Glutamatergic neuron (in vitro differentiated cells): ENCODE measurements at regions not wholly inside any gene's neighbourhood (a gene's known extent, or its start where the extent isn't known, plus 50 kb on each side); places are given as distances from the start of the nearest gene placed in this dataset.

Experiments
- DNase-seq: peaks from one replicate; pipeline ENCODE4 v3.0.0; 2022
- H3K27ac Mint-ChIP-seq: one replicate; pipeline ENCODE4 v1.8.0; 2020; ENCODE audit warnings: mild to moderate bottlenecking, mixed read lengths, inconsistent platforms; ENCODE audit not compliant: unreplicated experiment
- H3K27me3 Mint-ChIP-seq: one replicate; pipeline ENCODE4 v1.8.0; 2020; ENCODE audit warnings: mild to moderate bottlenecking, moderate library complexity, mixed read lengths, inconsistent platforms; ENCODE audit not compliant: unreplicated experiment
- H3K36me3 Mint-ChIP-seq: one replicate; pipeline ENCODE4 v1.8.0; 2020; ENCODE audit warnings: mild to moderate bottlenecking, mixed read lengths, inconsistent platforms; ENCODE audit not compliant: unreplicated experiment
- H3K4me1 Mint-ChIP-seq: one replicate; pipeline ENCODE4 v1.8.0; 2020; ENCODE audit warnings: mild to moderate bottlenecking, low read depth, mixed read lengths, inconsistent platforms; ENCODE audit not compliant: unreplicated experiment
- H3K4me3 Mint-ChIP-seq: one replicate; pipeline ENCODE4 v1.8.0; 2020; ENCODE audit warnings: mild to moderate bottlenecking, mixed read lengths, inconsistent platforms; ENCODE audit not compliant: unreplicated experiment
- H3K9me3 Mint-ChIP-seq: one replicate; pipeline ENCODE4 v1.8.0; 2020; ENCODE audit warnings: mild to moderate bottlenecking, moderate library complexity, mixed read lengths, inconsistent platforms; ENCODE audit not compliant: unreplicated experiment
- CTCF ChIP-seq: fragments of 200-600 bp; sonication (generic); IDR thresholded peaks from one replicate; pipeline ENCODE4 v1.5.0; 2021; ENCODE audit not compliant: partially characterized antibody, unreplicated experiment

- Mint-ChIP-seq H3K27ac (peak overlapping the region; percentile 90), H3K4me1 (peaks cover 41% of the 10 kb centered on the region), H3K27me3 (peaks cover 3% of the 10 kb centered on the region), H3K36me3 (peaks cover 5% of the 10 kb centered on the region), H3K9me3 (peaks cover 1% of the 10 kb centered on the region), H3K4me3 (peak overlapping the region; percentile 12)
- TF ChIP-seq CTCF, result no peak
- DNase-seq, result no peak
Measured at GRCh38 chr1:115908565-115909274, 67.6 kb upstream of the SLC22A15 start.

GRCh38 chr1:115910231-115910630, 66.1 kb upstream of the SLC22A15 start:
- H3K9me3 Mint-ChIP-seq, result peaks cover 1% of the 10 kb centered on the region
- H3K27me3 Mint-ChIP-seq, result peaks cover 3% of the 10 kb centered on the region

GRCh38 chr1:115911294-115911693, 65.0 kb upstream of the SLC22A15 start:
- Mint-ChIP-seq H3K4me3 (peak overlapping the region; percentile 5), H3K9me3 (no peaks in the 10 kb centered on the region), H3K27me3 (peaks cover 3% of the 10 kb centered on the region), H3K36me3 (peaks cover 3% of the 10 kb centered on the region), H3K4me1 (peaks cover 41% of the 10 kb centered on the region), H3K27ac (peak overlapping the region; percentile 26)
- no peak for TF ChIP-seq CTCF
- no peak for DNase-seq

More at GRCh38 chr1:115910231-115910630, 66.1 kb upstream of the SLC22A15 start:
- Mint-ChIP-seq H3K4me3 (peak overlapping the region; percentile 34), H3K4me1 (peaks cover 41% of the 10 kb centered on the region), H3K36me3 (peaks cover 8% of the 10 kb centered on the region), H3K27ac (no peak overlapping the region)
- TF ChIP-seq CTCF, result no peak
- no peak for DNase-seq

- peaks cover 3% of the 10 kb centered on the region for H3K27me3 Mint-ChIP-seq
- no peak for DNase-seq
- no peak for TF ChIP-seq CTCF
- peaks cover 3% of the 10 kb centered on the region for H3K36me3 Mint-ChIP-seq
- no peak overlapping the region for H3K4me3 Mint-ChIP-seq
- H3K27ac Mint-ChIP-seq, result no peak overlapping the region
- peaks cover 41% of the 10 kb centered on the region for H3K4me1 Mint-ChIP-seq
- no peaks in the 10 kb centered on the region for H3K9me3 Mint-ChIP-seq
Measured at GRCh38 chr1:115912116-115912515, 64.2 kb upstream of the SLC22A15 start.

GRCh38 chr1:115922801-115923200, 53.5 kb upstream of the SLC22A15 start:
- Mint-ChIP-seq H3K4me1 (peaks cover 52% of the 10 kb centered on the region), H3K27me3 (peaks cover 13% of the 10 kb centered on the region), H3K9me3 (peaks cover 14% of the 10 kb centered on the region), H3K27ac (peak overlapping the region; percentile 99), H3K4me3 (peak overlapping the region; percentile 90), H3K36me3 (no peaks in the 10 kb centered on the region)
- no peak for TF ChIP-seq CTCF
- DNase-seq, result peak; percentile 66
